Jurkat, Clone E6-1 (cell line): ENCODE measurements at regions not wholly inside any gene's neighbourhood (a gene's known extent, or its start where the extent isn't known, plus 50 kb on each side); places are given as distances from the start of the nearest gene placed in this dataset.

Experiments
- DNase-seq: peaks from one replicate; pipeline ENCODE4 v3.0.0-alpha.2; 2011; ENCODE audit warnings: low read depth, low spot score
- H3K4me3 ChIP-seq: 2 replicates; pipeline ENCODE4 v1.5.1; 2011; ENCODE audit warnings: mild to moderate bottlenecking, low read length, control low read depth, moderate library complexity

GRCh38 chr7:39880556-39880955 lies 69.5 kb upstream of the CDK13 start:
- DNase-seq, result no peak
- H3K4me3 ChIP-seq, result no peak overlapping the region

GRCh38 chr7:39882148-39882784 lies 67.8 kb upstream of the CDK13 start:
- H3K4me3 ChIP-seq, result no peak overlapping the region
- no peak for DNase-seq

DNA sequence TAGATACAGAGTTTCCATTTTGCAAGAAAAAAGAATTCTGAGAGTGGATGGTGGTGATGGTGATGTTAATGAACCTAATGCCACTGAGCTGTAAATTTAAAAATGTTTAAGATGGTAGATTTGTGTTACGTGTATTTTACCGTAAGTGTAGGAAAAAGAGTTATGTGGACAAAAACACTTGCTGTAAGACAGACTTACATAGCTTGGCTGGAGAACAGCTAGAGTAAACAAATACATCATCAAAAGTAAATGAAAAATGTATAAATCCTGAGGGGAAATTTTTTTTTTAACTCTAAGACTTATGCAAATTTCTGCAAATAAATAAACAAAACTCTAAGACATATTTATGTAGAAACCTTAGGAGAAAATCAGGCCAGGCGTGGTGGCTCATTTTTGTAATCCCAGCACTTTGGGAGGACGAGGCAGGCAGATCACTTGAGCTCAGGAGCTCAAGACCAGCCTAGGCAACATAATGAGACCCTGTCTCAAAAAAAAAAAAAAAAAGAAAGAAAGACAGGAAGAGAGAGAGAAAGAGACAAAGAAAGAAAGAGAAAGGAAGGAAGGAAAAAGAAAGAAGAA lies 66.2 kb upstream of the CDK13 start:
- no peak for DNase-seq
- H3K4me3 ChIP-seq, result no peak overlapping the region

- DNase-seq, result no peak
- no peak overlapping the region for H3K4me3 ChIP-seq
Observed at GRCh38 chr7:39888171-39888853, 61.7 kb upstream of the CDK13 start.

DNA sequence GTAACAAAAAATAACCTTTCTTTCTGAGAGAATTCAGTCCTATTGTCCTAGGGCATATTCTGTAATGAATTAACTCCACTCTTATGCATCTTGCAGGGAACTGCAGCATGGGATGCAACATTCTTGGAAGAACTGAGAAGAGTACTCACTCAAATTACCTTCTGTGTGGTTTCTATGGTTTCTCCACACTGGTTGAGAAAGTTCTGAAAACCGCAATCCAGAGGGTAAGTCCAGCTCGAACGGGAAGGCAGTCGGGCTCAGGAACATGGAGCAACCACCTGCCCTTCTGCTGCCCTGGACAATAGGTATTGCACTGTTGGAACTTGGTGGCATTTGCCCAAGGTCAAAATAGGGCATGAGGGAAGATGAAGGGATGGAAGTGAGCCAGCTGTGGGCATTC lies 59.6 kb upstream of the CDK13 start:
- H3K4me3 ChIP-seq, result no peak overlapping the region
- no peak for DNase-seq

DNA sequence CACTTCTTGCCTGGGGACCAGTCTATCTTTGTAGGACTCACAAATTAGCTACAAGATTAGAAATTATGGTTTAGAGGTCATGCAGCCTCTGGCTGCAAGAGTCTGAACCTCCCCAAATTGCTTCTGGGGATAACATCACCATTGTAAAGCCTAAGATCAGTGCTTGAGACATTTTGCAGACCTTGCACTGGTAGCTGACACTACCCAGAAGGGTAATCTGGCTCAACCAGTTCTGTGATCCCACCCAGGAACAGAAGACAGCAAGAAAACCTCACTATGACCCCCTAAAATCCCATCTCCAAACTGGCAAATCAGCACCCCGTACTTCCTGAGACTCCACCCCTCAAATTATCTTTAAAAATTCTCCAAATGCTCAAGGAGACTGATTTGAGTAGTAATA lies 58.2 kb upstream of the CDK13 start:
- DNase-seq, result no peak
- no peak overlapping the region for H3K4me3 ChIP-seq

DNA sequence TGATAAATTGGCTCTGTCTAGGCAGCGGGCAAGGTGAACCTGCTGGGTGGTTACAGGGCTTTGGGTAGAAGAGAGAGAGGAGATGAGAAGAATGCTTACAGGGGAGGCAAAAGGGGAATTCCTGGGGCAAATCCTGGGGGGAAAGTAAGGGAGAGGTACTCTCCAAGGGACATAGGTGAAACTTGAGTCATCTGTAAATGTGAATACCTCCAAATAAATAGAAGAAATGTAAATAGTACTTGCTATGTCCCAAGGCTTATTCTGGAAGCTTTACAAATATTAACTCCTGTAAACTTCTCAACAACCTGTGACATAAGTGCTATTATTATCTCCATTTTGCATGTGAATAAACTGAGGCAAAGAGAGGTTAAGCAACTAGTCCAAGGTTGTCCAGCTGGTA lies 57.7 kb upstream of the CDK13 start:
- DNase-seq, result no peak
- H3K4me3 ChIP-seq, result no peak overlapping the region

GRCh38 chr7:39894904-39895303 lies 55.2 kb upstream of the CDK13 start:
- DNase-seq, result no peak
- H3K4me3 ChIP-seq, result no peak overlapping the region

DNA sequence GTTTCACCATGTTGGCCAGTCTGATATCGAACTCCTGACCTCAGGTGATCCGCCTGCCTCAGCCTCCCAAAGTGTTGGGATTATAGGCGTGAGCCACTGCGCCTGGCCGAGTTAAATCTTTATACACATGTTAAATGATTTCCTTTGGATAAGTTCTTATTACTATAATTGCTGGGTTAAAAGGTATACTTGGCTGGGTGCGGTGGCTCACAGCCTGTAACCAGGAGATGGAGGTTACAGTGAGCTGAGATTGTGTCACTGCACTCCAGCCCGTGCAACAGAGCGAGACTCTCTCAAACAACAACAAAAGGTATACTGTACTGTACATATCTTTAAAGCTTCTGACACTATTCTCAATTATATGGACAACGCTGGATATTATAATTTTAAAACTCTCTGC lies 53.2 kb upstream of the CDK13 start:
- no peak for DNase-seq
- H3K4me3 ChIP-seq, result no peak overlapping the region

DNA sequence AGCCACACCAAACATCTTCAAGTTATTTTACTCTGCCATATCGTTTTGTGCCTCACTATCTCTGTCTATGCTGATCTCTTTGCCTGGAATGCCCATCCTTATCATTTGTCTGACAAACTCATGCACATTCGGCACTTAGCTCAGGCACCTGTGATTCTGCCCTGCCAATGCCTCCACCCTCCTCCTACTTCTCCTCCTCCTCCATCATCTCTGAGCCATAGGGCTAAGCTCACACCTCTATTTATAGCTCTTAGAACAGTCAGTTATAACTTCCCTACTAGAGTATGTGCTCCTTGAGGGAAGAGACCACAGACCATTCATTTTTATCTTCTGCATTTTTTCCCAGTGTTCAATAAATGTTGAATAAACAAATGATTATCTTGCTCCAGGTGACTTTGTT lies 51.2 kb upstream of the CDK13 start:
- H3K4me3 ChIP-seq, result no peak overlapping the region
- DNase-seq, result no peak
